IPS DF 4.7 (cell line): ENCODE measurements at regions not wholly inside any gene's neighbourhood (a gene's known extent, or its start where the extent isn't known, plus 50 kb on each side); places are given as distances from the start of the nearest gene placed in this dataset.

Source experiments
- DNase-seq: peaks from one replicate; pipeline ENCODE4 v3.0.0-alpha.2; 2013; ENCODE audit warnings: low spot score; ENCODE audit errors: extremely low read depth

GRCh38 chr4:83725336-83726085 lies 189.6 kb downstream of the GPAT3 start:
- no peak for DNase-seq

- DNase-seq = no peak
These were observed 188.8 kb downstream of the GPAT3 start for GRCh38 chr4:83724485-83725335.

- DNase-seq = no peak
These were observed 187.7 kb downstream of the GPAT3 start for GRCh38 chr4:83723609-83724008.

GRCh38 chr4:83722730-83723269 lies 186.9 kb downstream of the GPAT3 start:
- DNase-seq = no peak

- no peak for DNase-seq
These were observed 181.0 kb downstream of the GPAT3 start for GRCh38 chr4:83716874-83717273.

- DNase-seq = no peak
These were observed 177.0 kb downstream of the GPAT3 start for GRCh38 chr4:83712890-83713289.

GRCh38 chr4:83709627-83710026 lies 173.7 kb downstream of the GPAT3 start:
- DNase-seq = no peak

- no peak for DNase-seq
These were observed 172.7 kb downstream of the GPAT3 start for GRCh38 chr4:83708500-83709175.

- DNase-seq = no peak
These were observed 168.9 kb downstream of the GPAT3 start for GRCh38 chr4:83704786-83705185.

GRCh38 chr4:83703752-83704151 lies 167.8 kb downstream of the GPAT3 start:
- no peak for DNase-seq

- no peak for DNase-seq
These were observed 165.1 kb downstream of the GPAT3 start for GRCh38 chr4:83701041-83701440.

- DNase-seq = no peak
These were observed 163.4 kb downstream of the GPAT3 start for GRCh38 chr4:83699358-83699757.

GRCh38 chr4:83692028-83692427 lies 156.1 kb downstream of the GPAT3 start:
- DNase-seq = no peak

- no peak for DNase-seq
These were observed 150.3 kb downstream of the GPAT3 start for GRCh38 chr4:83686166-83686565.

- DNase-seq = no peak
These were observed 143.8 kb downstream of the GPAT3 start for GRCh38 chr4:83679692-83680091.

- no peak for DNase-seq
These were observed 143.3 kb downstream of the GPAT3 start for GRCh38 chr4:83679254-83679653.

GRCh38 chr4:83677656-83678055 lies 141.7 kb downstream of the GPAT3 start:
- no peak for DNase-seq

- no peak for DNase-seq
These were observed 128.8 kb downstream of the GPAT3 start for GRCh38 chr4:83664741-83665140.

GRCh38 chr4:83664071-83664470 lies 128.2 kb downstream of the GPAT3 start:
- no peak for DNase-seq

GRCh38 chr4:83662204-83662603 lies 126.3 kb downstream of the GPAT3 start:
- DNase-seq = no peak

GRCh38 chr4:83661359-83661758 lies 125.5 kb downstream of the GPAT3 start:
- DNase-seq = no peak

GRCh38 chr4:83660578-83660977 lies 124.7 kb downstream of the GPAT3 start:
- no peak for DNase-seq
